Non-pigmented ciliary epithelial cell (primary cell): ENCODE measurements at regions not wholly inside any gene's neighbourhood (a gene's known extent, or its start where the extent isn't known, plus 50 kb on each side); places are given as distances from the start of the nearest gene placed in this dataset.

Experiments
- DNase-seq: peaks from one replicate; pipeline ENCODE4 v3.0.0-alpha.2; 2010; ENCODE audit warnings: low read depth

DNA sequence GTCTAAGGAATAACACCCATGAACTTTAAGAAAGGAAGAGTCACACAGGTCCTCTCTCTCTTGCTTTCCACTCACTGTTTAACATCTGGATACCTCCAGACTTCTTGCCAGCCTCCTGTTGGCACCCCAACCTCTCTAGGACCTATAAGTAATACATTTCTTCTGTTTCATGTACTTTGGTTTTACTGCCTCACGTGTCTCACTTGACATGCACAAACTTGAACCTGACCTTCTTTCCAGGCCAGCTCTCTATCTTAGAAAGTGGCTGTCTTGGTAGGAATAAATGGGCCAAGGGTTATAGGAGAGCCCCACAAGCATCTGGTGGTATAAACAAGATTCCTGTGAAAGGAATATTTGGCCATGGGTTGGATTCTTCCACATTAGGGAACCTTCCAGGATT is 614.8 kb upstream of the AGA start:
- DNase-seq = no peak

DNA sequence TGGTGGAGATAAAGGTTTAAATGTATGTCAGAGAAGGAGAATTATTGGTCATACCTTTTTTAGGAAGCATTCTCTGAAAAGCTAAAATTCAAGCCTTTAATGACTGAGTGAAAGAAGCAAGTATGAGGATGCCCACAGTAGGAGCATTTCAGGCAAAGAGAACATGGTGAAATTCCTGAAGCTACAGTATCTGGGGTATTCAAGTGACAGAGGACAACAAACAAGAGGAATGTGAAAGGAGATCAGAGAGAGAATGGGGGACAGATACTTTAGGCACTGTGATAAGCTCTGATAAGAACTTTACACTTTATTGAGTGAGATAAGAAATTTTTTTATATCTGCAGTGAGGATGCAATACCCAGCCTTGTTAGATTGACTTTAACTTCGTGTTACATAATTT is 621.3 kb upstream of the AGA start:
- DNase-seq = no peak

DNA sequence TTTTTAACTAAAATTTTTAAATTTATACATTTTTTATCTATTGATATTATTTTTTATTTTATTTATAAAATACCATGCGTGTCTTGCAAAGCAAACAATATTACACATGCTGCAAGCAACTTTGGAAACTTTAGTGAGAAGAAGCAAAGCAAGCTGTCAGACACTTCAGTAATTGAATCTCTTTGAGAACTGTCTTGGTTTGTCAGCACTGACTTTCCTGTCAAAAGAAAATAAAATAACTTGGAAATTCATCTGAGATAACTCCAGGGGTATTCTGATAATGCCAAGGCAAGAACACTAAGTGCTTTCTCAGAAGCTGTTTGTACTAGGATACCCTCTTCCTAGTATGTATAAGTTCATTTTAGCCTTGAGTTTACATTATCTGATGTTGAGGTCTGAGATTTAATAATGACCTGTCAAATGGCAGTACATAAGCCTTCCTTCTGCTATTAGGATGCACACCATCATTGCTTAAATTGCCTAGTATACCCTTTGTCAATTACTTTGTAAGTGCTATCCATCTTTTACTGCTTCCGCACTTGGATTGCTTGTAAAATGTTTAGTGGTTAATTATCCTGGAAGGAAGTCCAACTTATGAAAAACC is 624.2 kb upstream of the AGA start:
- no peak for DNase-seq

DNA sequence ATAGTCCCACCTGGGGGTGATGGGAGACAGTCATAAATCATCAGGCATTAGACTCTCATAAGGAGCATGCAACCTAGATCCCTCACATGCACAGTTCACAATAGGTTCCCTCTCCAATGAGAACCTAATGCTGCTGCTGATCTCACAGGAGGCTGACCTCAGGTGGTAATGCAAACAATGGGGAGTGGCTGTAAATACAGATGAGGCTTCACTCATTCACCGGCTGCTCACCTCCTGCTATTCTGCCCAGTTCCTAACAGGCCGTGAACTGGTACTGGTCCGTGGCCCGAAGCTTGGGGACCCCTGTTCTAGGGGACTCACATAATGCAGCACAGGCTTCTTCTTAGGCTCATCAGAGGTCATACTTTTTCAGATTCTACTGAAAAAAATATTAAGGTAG is 625.9 kb upstream of the AGA start:
- DNase-seq = no peak

DNA sequence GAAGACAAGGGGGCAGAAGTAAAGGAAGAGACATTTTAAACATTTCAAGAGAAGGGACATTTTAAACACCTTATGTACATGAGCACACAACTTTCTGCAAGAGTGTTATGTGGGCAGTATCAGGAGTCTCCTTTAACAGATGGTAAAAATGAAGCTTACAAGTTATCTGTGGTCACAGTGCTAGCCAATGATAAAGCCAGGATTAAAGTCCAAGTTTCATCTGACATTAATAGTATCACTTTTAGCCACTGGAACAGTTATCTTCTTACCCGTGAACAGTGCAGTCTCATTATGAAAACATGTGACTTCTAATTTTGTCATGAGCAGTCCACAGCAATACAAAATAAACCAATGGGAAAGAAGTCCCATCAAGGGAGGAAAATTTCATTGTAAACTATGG is 627.9 kb upstream of the AGA start:
- no peak for DNase-seq

DNA sequence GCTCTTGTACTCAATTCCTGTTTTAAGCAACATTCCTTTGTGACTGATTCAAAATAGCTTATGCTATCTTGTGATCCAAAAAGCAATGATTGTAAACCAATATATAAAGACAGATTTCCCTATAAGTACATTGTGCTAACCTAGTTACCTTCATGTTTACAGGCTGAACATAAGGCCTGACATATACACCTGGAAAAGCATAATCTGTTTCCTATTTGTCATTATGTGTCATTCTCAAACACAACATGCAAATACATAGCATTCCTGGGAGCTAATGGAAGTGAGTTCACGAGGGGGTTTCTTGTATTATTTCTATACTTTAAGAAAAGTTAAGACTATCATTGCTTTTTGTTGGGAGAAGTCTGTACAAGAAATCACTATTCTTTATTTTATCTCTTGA is 638.1 kb upstream of the AGA start:
- no peak for DNase-seq

DNA sequence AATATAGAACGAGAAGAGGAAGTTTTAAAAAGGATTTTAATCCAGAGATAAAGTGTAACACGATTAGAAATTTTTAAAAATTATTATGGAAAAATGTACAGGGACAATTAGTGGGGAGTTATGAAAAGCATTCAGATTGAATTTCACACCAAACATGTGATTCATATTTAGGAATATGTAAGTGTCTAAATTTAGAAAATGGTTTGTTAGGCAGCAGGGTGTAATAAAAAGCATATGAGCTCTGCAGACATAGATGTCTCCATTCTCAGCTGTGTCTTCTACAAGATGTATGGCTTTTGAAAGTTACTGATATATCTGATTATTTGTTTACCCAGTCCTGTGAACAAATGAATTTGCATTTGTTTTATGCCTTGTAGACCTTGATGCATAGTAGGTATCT is 638.9 kb upstream of the AGA start:
- DNase-seq = no peak

DNA sequence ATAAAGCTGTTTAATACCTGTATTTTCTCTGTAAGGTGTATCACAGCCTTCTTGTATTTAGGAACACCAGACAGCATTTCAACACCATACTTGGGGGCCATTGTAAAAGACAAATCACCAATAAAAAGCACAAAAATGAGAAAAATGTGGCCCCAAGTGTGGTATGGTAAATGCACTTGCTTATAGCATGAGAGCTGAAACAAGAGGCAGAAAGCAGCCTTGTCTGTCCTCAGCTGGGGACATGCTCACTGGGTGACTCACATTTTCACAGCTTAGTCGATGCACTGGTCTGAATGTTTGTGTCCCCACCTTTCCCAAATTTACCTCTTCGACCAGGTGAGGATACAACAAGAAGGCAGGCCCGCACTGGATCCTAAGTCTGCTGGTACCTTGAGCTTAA is 639.7 kb upstream of the AGA start:
- DNase-seq = no peak

DNA sequence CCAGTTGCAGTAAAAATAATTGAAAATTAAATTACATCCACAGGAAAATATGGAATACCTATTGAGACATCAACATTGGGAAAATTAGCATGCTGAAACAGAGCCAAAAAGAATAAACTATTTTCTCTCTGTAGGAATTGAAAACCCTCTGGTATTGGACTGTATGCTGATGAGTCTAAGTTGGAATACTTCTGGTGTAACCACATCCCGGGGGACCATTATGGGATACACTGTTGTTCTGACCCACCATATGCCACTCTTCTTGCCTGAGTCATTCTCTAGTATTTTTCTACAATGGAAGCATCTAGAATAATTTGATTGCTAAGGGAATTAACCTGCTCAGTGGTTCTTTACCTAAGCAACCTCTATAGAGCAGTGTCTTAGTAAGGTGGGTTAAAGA is 640.7 kb upstream of the AGA start:
- no peak for DNase-seq

DNA sequence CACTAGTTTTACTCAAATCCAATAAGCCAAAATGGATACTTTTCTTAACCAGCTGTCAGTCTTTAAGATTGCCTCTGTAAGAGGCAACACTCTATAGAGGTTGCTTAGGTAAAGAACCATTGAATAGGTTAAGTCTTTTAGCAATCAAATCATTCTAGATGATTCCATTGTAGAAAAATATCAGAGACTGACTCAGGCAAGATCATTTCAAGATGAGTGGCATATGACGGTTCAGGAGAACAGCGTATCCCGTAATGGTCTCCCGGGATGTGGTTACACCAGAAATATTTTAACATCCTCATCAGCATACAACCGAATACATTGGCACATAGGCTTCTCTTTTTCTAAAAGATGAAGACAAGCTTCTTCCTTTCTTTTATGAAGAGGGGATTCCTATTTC is 641.7 kb upstream of the AGA start:
- DNase-seq = no peak

DNA sequence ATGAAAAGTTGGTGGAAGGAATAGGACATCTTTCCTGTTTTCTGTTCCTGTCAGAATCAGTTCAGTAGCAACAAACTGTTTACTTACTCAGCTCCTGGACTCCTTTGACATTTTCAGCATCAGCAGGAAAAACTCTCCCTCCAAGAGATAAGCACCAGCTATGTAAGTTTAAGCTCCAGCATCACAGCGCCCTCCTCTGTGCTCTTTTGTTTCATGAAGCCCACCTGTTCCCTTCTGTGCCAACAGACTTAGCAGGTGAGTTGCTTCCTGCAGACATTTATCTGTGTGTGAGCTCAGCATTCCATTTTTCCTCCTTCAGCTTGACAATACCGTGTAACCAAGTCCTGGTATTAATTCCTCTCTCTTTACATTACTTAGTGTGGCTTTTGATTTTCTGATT is 644.1 kb upstream of the AGA start:
- DNase-seq = no peak

DNA sequence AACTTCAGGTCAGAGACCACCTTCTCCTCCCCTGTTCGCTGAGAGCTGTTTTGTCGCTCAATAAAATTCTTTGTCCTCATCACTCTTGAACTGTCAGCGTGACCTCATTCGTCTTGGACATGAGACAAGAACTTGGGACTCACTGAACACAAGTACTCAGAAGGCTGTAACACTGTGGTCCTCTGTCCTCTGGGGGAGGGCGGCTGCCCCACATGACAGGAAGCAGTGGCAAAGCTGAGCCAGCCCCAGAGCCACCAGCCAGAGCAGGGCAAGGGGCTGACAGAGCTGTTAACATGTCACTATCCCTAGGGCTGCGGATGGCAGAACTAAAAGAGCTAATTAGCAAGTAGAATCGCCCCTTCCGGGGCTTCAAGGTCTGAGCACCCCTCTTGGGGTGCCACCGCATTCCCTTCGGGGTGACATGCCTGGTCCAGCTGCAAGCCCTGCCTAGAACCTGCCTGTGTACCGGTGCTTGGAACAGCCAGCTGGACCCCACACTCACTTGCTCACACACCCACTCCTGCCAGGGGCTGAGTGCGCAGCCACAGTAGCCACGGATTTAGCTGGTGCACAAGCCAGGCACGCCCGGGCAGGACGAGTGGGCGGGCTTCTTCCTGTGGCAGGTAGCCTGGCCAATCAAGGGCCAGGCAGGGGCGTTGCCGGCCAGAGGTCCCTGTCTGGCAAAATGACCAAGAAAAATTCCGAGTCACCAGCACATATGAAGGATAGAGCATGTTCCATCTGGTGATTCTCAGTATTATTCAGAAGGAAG is 648.6 kb upstream of the AGA start:
- DNase-seq = no peak

DNA sequence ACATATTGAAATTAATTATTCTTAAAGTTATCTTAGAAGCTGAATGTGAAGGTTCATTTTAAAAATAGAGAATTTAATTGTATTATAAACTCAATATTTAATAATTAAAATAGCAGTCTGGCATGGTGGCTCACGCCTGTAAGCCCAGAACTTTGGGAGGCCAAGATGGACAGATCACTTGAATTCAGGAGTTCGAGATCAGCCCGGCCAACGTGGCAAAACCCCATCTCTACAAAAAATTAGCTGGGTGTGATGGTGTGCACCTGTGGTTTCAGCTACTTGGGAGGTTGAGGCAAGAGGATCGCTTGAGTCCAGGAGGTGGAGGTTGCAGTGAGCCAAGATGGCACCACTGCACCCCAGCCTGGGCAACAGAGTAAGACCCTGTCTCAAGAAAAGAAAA is 659.9 kb upstream of the AGA start:
- no peak for DNase-seq

DNA sequence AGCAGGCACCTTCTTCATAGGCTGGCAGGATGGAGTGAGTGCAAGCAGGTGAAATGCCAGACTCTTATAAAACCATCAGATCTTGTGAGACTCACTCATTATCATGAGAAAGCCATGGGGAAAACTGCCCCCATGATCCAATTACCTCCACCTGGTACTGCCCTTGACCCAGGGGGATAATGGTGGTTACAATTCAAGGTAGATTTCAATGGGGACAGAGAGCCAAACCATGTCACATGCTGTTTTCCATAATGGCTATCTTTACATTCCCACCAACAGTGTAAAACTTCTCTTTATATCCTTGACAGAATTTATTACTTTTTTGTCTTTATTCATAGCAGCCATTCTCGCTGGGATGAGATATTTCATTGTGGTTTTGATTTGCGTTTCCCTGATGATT is 663.0 kb upstream of the AGA start:
- no peak for DNase-seq

DNA sequence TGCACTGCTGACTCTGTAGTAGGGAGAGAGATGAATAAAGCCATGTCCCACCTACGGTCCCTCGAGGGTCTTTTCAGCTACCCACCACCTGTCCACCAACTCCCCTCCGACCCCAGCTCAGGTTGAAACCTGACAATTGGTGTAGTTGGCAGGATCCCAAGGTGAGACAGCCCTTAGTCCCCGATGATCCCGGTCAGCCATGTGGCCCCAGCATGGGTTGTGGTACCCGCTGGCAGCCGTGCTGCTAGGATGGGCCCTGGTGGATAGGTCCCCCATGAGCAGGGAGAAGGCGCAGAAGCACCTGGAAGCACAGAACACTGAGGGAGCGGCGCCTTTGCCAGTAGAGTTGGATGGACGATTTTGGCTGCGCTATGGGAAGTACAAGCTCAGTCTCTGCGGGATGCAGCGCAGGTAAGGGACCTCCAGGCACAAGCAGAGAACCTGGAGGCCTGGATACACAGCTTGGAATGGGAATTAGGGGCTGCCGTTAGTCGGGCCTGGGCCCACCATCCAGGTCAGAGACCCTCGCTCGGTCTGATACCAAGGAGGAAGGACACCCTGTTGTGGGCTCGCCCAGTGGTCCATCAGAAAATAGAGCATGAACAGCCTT is 694.6 kb upstream of the AGA start:
- no peak for DNase-seq

DNA sequence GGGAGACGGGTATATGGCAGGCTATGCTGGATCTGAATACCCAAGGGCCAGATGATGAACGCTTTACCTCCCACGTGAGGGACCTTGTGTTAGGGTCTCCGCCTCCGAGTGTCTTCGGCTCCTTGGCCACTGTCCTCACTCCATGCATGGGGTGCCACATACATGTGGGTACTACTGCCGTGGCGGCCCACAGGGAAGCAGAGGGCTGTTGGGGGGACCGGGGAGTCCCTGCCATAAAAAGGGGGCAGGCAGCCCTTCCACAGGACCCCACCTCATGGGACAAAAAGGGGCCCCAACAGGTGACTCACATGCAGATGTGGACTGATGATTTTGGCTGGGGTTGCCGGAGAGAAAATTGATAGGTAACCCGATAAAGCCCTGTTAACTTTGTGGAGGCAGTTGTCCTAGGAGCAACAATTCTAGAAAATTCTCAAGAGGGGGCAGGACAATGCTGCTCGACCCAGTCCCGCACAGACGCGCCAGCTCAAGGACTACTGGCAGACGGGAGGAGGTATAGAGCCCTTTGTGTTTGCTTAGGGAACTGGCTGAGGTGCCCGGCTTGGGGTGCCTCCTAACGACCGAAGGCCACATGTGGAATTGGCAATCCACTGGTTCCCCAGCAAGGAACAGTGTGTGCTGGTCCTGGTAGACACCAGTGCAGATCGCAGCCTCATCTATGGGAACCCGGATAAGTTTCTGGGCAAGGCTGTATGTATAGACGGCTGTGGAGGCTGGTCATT is 695.7 kb upstream of the AGA start:
- no peak for DNase-seq

DNA sequence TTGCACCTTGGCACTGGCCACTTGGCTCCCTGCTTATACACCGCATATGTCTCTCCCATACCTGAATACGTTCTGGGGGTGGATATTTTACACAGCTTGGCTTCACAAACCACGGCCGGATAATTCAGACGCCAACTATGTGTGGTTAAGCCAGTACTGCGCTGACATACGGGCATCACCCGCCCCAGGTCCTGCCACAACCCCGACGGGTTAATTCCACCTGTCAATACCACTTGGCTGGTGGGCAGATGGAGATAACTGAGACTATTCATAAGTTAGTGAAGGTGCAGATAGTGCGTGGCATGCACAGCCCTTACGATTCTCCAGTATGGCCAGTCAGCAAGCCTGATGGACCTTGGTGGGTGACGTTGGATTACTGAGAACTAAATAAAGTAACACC is 696.3 kb upstream of the AGA start:
- DNase-seq = no peak

DNA sequence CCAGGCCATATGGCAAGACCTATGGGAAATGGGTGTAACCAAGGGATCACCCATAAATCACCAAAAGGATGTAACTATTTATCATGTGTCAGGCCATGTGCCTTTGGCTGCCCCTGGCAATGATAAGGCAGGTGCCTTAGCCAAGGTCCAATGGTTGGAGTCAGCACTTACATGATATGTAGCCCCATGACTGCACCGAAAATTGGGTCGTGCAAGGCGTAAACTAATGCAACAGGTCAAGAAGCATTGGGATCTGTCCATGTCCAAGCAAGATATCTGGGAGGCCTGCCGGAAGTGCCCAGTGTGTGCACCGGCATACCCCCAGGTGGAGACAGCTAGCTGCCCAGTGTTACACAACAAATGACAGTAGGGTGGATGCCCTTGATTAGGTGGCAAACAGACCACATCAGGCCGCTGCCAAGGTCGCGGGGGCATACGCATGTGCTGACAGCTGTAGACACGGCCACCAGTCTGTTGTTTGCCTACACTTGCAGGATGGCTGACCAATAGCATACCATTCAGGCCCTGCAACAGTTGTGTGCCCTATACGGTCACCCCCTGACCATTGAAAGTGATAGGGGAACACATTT is 698.2 kb upstream of the AGA start:
- no peak for DNase-seq

DNA sequence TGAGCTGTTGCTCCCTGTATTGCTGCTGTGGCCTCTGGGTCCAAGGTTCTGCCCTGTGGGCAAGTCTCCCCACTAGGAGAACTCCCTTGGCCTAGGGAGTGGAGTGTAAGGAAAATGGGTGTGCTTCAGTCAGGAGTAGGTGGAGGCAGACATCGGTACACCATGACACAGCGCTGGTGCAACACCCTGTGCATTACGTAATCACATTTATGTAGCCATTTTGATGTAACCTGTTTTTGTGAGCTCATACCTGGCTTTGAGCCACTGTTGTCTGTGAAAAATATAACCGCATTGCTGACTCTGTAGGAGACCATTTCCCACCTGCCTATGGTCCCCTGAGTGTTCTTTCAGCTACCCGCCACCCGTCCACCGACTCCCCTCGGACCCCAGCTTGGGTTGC is 700.5 kb upstream of the AGA start:
- DNase-seq = no peak

DNA sequence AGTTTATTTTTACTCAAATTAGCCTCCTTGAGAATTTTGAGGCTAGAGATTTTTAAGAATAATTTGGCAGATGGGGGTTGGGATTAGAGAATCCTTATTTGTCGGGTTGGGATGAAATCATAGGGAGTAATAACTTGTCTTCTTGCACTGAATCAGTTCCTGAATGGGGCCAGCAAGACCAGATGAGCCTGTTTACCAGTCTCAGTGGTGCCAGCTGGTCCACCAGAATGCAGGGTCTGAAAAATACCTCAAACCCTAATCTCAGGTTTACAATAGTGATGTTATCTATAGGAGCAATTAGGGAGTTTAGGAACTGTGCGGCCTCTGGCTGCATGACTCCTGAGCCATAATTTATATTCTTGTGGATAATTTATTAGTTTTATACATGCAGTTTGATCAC is 705.9 kb upstream of the AGA start:
- no peak for DNase-seq

DNA sequence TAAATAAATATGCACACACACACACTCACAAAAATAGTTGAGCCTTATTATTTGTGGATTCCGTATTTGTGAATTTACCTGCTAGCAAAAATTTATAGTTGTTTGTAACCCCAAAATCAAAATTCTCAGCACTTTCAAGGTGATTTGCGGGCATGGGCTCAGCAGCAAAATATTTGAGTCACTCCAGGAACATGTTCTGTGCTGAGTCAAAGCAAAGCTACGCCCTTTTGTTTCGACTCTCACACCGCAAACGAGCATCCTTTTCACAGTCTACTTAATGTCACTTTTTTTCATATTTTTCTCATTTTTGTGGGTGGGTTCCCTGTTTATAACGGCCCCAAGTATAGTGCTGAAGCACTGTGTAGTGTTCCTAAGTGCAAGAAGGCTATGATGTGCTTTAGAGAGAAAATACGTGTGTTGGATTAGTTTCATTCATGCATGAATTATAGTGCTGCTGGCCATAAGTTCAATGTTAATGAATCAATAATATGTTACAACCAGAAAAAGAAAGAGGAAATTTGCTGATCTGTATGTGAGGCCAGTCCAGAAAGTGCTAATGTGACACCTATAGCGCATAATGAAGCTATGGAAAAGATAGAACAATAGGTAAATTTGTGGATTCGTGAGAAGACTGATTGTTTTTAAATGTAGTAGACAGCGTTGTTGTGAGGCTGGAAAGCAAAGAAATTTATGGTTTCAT is 723.2 kb upstream of the AGA start:
- DNase-seq = no peak

DNA sequence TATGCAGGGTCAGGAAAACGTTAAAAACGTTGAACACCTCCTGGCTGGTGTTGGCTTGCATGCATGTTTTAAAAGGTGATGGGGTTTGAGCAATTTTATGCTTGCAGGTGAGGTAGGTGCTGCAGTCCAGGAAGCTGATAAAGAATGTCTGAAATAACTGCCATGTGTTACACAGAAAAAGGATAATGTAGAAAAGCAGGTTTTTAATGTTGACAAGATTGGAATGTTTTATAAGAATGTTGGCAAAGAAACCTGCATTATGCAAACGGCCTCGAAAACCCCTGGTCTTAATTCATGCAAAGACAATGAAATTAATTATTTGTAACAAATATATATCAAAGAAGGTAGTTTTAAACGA is 723.7 kb upstream of the AGA start:
- DNase-seq = no peak
